SK-N-SH (cell line): ENCODE measurements at regions not wholly inside any gene's neighbourhood (a gene's known extent, or its start where the extent isn't known, plus 50 kb on each side); places are given as distances from the start of the nearest gene placed in this dataset.

Experiments
- CTCF ChIA-PET: fragments of 300-600, 350-600 bp; formaldehyde crosslinking; extraction: SDS; loops from one replicate; lab custom pipeline; 2021; lab: Yijun Ruan, JAX
- POLR2A ChIA-PET: fragments of 350-600 bp; sonication (Branson Sonifier 250); formaldehyde crosslinking; extraction: SDS; loops from one replicate; lab custom pipeline; 2020; ENCODE audit warnings: antibody characterized with exemption, inconsistent platforms; lab: Yijun Ruan, JAX
- DNase-seq: peaks from one replicate; pipeline ENCODE4 v3.0.0; 2012
- H2AFZ ChIP-seq: fragments of 200-600 bp; sonication (generic); 2 replicates; pipeline ENCODE4 v1.8.1; 2016; ENCODE audit warnings: antibody characterized with exemption, mild to moderate bottlenecking, low read depth
- H3F3A ChIP-seq: fragments of 200-600 bp; sonication (generic); replicated peaks from 2 replicates; pipeline ENCODE3; 2016; ENCODE audit warnings: antibody characterized with exemption, mild to moderate bottlenecking; ENCODE audit not compliant: insufficient read depth
- H3K27ac ChIP-seq, 2 experiments: fragments of 200-500 bp in 1 of 2; fragments of 200-600 bp in 1 of 2; sonication (Bioruptor generic) in 1 of 2; sonication (generic), shearing (Covaris generic) in 1 of 2; 2 replicates each; pipeline versions ENCODE4 v1.5.1 to v1.6.1; 2014 to 2016; ENCODE audit warnings: low read depth in 2 of 2, inconsistent platforms in 1 of 2, low read length in 1 of 2, mild to moderate bottlenecking in 1 of 2, mixed read lengths in 1 of 2
- H3K27me3 ChIP-seq: fragments of 200-600 bp; sonication (generic), shearing (Covaris generic); 2 replicates; pipeline ENCODE4 v1.6.1; 2016; ENCODE audit warnings: mixed run types; ENCODE audit not compliant: insufficient read depth
- H3K36me3 ChIP-seq, 2 experiments: fragments of 200-500 bp in 1 of 2; fragments of 200-600 bp in 1 of 2; sonication (Bioruptor generic) in 1 of 2; sonication (generic) in 1 of 2; replicated peaks in 1 of 2; 2 replicates each; pipeline versions ENCODE3 to v1.5.1; 2014 to 2016; ENCODE audit warnings: low read length in 1 of 2, mild to moderate bottlenecking in 1 of 2; ENCODE audit not compliant: insufficient read depth in 2 of 2, control insufficient read depth in 1 of 2
- H3K4me1 ChIP-seq, 2 experiments: fragments of 200-500 bp in 1 of 2; fragments of 200-600 bp in 1 of 2; sonication (Bioruptor generic) in 1 of 2; sonication (generic), shearing (Covaris generic) in 1 of 2; 2 replicates each; pipeline versions ENCODE4 v1.5.1 to v1.6.1; 2014 to 2016; ENCODE audit warnings: low read depth in 1 of 2, low read length in 1 of 2, mixed run types in 1 of 2; ENCODE audit not compliant: insufficient read depth in 2 of 2, control insufficient read depth in 1 of 2
- H3K4me2 ChIP-seq: fragments of 200-600 bp; sonication (generic), shearing (Covaris generic); 2 replicates; pipeline ENCODE4 v1.6.1; 2017; ENCODE audit warnings: mixed run types
- H3K4me3 ChIP-seq, 2 experiments: fragments of 200-500 bp in 1 of 2; fragments of 200-600 bp in 1 of 2; sonication (Bioruptor generic) in 1 of 2; sonication (generic), shearing (Covaris generic) in 1 of 2; 2 replicates each; pipeline versions ENCODE4 v1.5.1 to v1.8.1; 2014 to 2016; ENCODE audit warnings: low read depth in 2 of 2, inconsistent platforms in 1 of 2, low read length in 1 of 2, mild to moderate bottlenecking in 1 of 2, mixed read lengths in 1 of 2, moderate library complexity in 1 of 2
- H3K79me2 ChIP-seq: fragments of 200-600 bp; sonication (generic); 2 replicates; pipeline ENCODE4 v1.8.1; 2017; ENCODE audit warnings: mild to moderate bottlenecking; ENCODE audit not compliant: insufficient read depth
- H3K9ac ChIP-seq: fragments of 200-600 bp; sonication (generic); 2 replicates; pipeline ENCODE4 v1.6.1; 2017; ENCODE audit warnings: mixed run types
- H3K9me2 ChIP-seq: fragments of 200-600 bp; sonication (generic); 2 replicates; pipeline ENCODE4 v1.6.1; 2017; ENCODE audit warnings: mixed run types
- H3K9me3 ChIP-seq: fragments of 200-600 bp; sonication (generic); 2 replicates; pipeline ENCODE4 v1.6.1; 2017; ENCODE audit warnings: mixed run types, mild to moderate bottlenecking, moderate library complexity
- H4K20me1 ChIP-seq: fragments of 200-600 bp; sonication (generic); 2 replicates; pipeline ENCODE4 v1.6.1; 2017; ENCODE audit warnings: mild to moderate bottlenecking, mixed run types; ENCODE audit not compliant: insufficient read depth
- ELF1 ChIP-seq: IDR thresholded peaks from 2 replicates; pipeline ENCODE4 v1.4.0; 2012
- EZH2phosphoT487 ChIP-seq: fragments of 200-600 bp; sonication (generic); IDR thresholded peaks from 2 replicates; pipeline ENCODE4 v1.6.1; 2017; ENCODE audit warnings: low read depth, mixed run types, mild to moderate bottlenecking, antibody characterized with exemption, moderate library complexity, borderline replicate concordance
- FOSL2 ChIP-seq: IDR thresholded peaks from 2 replicates; pipeline ENCODE4 v1.4.0; 2012; ENCODE audit warnings: low read depth, mild to moderate bottlenecking, moderate library complexity, borderline replicate concordance
- JUND ChIP-seq: IDR thresholded peaks from 2 replicates; pipeline ENCODE4 v1.4.0; 2012
- NFIC ChIP-seq: IDR thresholded peaks from 2 replicates; pipeline ENCODE4 v1.4.0; 2012; ENCODE audit warnings: borderline replicate concordance
- RFX5 ChIP-seq: IDR thresholded peaks from 2 replicates; pipeline ENCODE4 v1.6.1; 2012; ENCODE audit warnings: mild to moderate bottlenecking, improper control_type of control experiment, low read length
- TAF1 ChIP-seq: IDR thresholded peaks from 2 replicates; pipeline ENCODE4 v1.6.1; 2012; ENCODE audit warnings: low read depth, mild to moderate bottlenecking, low read length, moderate library complexity, borderline replicate concordance
- TCF12 ChIP-seq: IDR thresholded peaks from 2 replicates; pipeline ENCODE4 v1.4.0; 2012
- TEAD4 ChIP-seq: IDR thresholded peaks from 2 replicates; pipeline ENCODE4 v1.4.0; 2012; ENCODE audit warnings: mild to moderate bottlenecking, borderline replicate concordance; ENCODE audit not compliant: insufficient read depth
- WGBS: methylation state at CpG from one replicate; pipeline ENCODE4 v1.1.6; 2017; ENCODE audit warnings: low lambda C conversion rate; 5-methylcytosine and 5-hydroxymethylcytosine counted together
- TF ChIP-seq, protein P1 (sequence below): IDR thresholded peaks from 2 replicates; pipeline ENCODE4 v1.4.0; 2012; ENCODE audit warnings: low read depth, borderline replicate concordance
- TF ChIP-seq, protein P2 (sequence below): IDR thresholded peaks from 2 replicates; pipeline ENCODE4 v1.4.0; 2012; ENCODE audit warnings: low read depth, borderline replicate concordance
- TF ChIP-seq, protein P3 (sequence below): fragments of 200-600 bp; sonication (generic); IDR thresholded peaks from 2 replicates; pipeline ENCODE4 v1.6.1; 2017; ENCODE audit warnings: antibody characterized with exemption, mild to moderate bottlenecking, moderate library complexity
- TF ChIP-seq, protein P4 (sequence below): IDR thresholded peaks from 2 replicates; pipeline ENCODE4 v1.4.0; 2012; ENCODE audit warnings: low read depth

DNA sequence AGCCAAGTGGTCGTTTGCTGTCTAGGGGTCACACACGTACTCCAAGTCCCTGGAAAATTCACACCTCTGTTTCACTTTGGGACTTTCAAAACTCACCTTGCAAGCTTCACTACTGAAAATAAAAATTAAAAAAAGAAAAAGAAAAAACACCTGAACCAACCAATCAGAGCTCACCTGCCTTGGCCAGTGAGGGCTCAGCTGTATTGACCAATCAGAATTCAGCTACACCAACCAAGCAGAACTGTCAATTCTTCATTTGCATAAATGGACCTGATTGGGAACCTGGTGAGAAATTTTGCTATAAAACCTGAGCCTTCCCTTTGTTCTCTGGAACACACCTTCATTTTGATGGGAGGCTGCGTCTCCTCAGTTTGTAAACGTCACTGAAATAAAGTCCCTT lies 176.4 kb downstream of the TTC32 start (continued):
- TF ChIP-seq, protein P1, sequence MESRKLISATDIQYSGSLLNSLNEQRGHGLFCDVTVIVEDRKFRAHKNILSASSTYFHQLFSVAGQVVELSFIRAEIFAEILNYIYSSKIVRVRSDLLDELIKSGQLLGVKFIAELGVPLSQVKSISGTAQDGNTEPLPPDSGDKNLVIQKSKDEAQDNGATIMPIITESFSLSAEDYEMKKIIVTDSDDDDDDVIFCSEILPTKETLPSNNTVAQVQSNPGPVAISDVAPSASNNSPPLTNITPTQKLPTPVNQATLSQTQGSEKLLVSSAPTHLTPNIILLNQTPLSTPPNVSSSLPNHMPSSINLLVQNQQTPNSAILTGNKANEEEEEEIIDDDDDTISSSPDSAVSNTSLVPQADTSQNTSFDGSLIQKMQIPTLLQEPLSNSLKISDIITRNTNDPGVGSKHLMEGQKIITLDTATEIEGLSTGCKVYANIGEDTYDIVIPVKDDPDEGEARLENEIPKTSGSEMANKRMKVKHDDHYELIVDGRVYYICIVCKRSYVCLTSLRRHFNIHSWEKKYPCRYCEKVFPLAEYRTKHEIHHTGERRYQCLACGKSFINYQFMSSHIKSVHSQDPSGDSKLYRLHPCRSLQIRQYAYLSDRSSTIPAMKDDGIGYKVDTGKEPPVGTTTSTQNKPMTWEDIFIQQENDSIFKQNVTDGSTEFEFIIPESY: no peak
- TF ChIP-seq, protein P2, sequence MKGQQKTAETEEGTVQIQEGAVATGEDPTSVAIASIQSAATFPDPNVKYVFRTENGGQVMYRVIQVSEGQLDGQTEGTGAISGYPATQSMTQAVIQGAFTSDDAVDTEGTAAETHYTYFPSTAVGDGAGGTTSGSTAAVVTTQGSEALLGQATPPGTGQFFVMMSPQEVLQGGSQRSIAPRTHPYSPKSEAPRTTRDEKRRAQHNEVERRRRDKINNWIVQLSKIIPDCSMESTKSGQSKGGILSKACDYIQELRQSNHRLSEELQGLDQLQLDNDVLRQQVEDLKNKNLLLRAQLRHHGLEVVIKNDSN: no peak
- no peak for TF ChIP-seq EZH2phosphoT487
- TF ChIP-seq TCF12: no peak
- TF ChIP-seq FOSL2: no peak
- no peak for TF ChIP-seq RFX5
- no peak for TF ChIP-seq TEAD4
- TF ChIP-seq, protein P3, sequence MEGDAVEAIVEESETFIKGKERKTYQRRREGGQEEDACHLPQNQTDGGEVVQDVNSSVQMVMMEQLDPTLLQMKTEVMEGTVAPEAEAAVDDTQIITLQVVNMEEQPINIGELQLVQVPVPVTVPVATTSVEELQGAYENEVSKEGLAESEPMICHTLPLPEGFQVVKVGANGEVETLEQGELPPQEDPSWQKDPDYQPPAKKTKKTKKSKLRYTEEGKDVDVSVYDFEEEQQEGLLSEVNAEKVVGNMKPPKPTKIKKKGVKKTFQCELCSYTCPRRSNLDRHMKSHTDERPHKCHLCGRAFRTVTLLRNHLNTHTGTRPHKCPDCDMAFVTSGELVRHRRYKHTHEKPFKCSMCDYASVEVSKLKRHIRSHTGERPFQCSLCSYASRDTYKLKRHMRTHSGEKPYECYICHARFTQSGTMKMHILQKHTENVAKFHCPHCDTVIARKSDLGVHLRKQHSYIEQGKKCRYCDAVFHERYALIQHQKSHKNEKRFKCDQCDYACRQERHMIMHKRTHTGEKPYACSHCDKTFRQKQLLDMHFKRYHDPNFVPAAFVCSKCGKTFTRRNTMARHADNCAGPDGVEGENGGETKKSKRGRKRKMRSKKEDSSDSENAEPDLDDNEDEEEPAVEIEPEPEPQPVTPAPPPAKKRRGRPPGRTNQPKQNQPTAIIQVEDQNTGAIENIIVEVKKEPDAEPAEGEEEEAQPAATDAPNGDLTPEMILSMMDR: no peak
- TF ChIP-seq, protein P4, sequence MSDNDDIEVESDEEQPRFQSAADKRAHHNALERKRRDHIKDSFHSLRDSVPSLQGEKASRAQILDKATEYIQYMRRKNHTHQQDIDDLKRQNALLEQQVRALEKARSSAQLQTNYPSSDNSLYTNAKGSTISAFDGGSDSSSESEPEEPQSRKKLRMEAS: no peak
- TF ChIP-seq TAF1: no peak
- TF ChIP-seq ELF1: no peak
- TF ChIP-seq, all 33 proteins: peak for 0

DNA sequence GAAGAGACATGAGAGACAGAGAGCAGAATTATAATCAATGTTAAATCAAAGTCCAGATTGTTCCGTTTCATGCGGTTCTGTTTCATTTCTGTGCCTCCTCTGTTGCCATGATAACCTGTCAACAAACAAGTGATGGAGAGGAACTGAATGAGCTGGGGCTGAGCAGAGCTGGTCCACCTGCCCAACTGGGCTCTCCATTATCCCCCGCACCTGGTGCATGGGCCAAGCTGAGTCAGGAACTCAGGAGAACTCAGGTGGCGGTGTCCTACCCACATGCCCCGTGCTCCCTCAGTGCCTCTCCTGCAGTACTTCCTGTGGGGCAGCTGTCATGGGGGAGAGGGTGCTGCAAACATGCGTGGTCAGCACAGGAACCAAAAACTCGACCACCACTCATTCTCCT lies 178.8 kb downstream of the TTC32 start:
- peaks cover 19% of the 10 kb centered on the region; the same call in 1 of the 2 replicates for H3K27me3 ChIP-seq
- no peaks in the 10 kb centered on the region for H3F3A ChIP-seq
- H3K27ac ChIP-seq: no peak overlapping the region
- WGBS: 42% methylated on average over 7 of the region's 7 CpGs
- H2AFZ ChIP-seq: no peak overlapping the region
- CTCF ChIA-PET: interaction anchor here (0.7 kb wide), 1 partner anchor 13 kb away, joined by 3 read pairs; no protein-coding TSS in a partner anchor
- no peak overlapping the region for H3K9ac ChIP-seq
- no peak for DNase-seq
- no peaks in the 10 kb centered on the region for H3K9me3 ChIP-seq
- no peak overlapping the region for H3K4me2 ChIP-seq
- no peaks in the 10 kb centered on the region for H3K4me1 ChIP-seq
- H3K36me3 ChIP-seq: no peaks in the 10 kb centered on the region
- TF ChIP-seq EZH2phosphoT487 (no peak), TAF1 (no peak), NFIC (no peak), JUND (no peak)
- H3K4me3 ChIP-seq: no peak overlapping the region
- POLR2A ChIA-PET: no interaction called here
- no peaks in the 10 kb centered on the region for H3K9me2 ChIP-seq
- H3K79me2 ChIP-seq: no peaks in the 10 kb centered on the region
- no peaks in the 10 kb centered on the region for H4K20me1 ChIP-seq
